H1 (cell line): ENCODE measurements at regions not wholly inside any gene's neighbourhood (a gene's known extent, or its start where the extent isn't known, plus 50 kb on each side); places are given as distances from the start of the nearest gene placed in this dataset.

Source experiments
- CEBPB ChIP-seq: IDR thresholded peaks from 2 replicates; pipeline ENCODE4 v1.6.1; 2012; ENCODE audit warnings: low read depth, low read length
- SP1 ChIP-seq: IDR thresholded peaks from 2 replicates; pipeline ENCODE4 v1.6.1; 2011; ENCODE audit warnings: low read depth, low read length
- TF ChIP-seq, protein P1 (sequence below): IDR thresholded peaks from 2 replicates; pipeline ENCODE4 v1.6.1; 2012; ENCODE audit warnings: inconsistent platforms
- TF ChIP-seq, protein P2 (sequence below), 3 experiments: IDR thresholded peaks; 1 replicate in 2 of 3; 2 replicates in 1 of 3; pipeline versions ENCODE4 v1.5.1 to v1.6.1; 2011; ENCODE audit warnings: low read length in 3 of 3, mild to moderate bottlenecking in 3 of 3, inconsistent platforms in 2 of 3, low read depth in 1 of 3, moderate library complexity in 1 of 3; ENCODE audit not compliant: insufficient read depth in 1 of 3; ENCODE audit errors: control extremely low read depth in 1 of 3

DNA sequence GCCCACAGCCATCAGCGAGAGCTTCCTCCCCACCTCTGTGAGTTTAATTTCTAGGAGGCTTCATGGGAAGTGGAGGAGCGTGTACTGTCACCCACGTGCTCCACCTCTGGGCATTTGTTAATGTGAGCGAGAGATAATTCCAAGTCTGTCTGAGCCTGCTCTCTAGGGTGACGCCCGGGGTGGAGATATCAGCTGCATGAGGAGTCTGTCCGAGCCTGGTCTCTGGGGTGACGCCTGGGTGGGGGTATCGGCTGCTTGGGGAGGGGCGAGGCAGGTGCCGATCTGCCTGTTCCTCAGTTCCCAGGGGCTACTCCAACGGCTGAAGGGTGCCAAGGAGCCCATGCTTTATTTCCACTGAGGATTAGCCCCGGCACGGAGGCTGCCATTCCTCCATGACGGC is 735.0 kb downstream of the BRD1 start (continued):
- TF ChIP-seq CEBPB (no peak), SP1 (no peak)
- TF ChIP-seq, protein P1, sequence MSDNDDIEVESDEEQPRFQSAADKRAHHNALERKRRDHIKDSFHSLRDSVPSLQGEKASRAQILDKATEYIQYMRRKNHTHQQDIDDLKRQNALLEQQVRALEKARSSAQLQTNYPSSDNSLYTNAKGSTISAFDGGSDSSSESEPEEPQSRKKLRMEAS, result no peak
- TF ChIP-seq, protein P2, sequence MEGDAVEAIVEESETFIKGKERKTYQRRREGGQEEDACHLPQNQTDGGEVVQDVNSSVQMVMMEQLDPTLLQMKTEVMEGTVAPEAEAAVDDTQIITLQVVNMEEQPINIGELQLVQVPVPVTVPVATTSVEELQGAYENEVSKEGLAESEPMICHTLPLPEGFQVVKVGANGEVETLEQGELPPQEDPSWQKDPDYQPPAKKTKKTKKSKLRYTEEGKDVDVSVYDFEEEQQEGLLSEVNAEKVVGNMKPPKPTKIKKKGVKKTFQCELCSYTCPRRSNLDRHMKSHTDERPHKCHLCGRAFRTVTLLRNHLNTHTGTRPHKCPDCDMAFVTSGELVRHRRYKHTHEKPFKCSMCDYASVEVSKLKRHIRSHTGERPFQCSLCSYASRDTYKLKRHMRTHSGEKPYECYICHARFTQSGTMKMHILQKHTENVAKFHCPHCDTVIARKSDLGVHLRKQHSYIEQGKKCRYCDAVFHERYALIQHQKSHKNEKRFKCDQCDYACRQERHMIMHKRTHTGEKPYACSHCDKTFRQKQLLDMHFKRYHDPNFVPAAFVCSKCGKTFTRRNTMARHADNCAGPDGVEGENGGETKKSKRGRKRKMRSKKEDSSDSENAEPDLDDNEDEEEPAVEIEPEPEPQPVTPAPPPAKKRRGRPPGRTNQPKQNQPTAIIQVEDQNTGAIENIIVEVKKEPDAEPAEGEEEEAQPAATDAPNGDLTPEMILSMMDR (IDR thresholded peaks at IDR 0.05; ENCODE audit: control extremely low read depth in 1 of 3, insufficient read depth in 1 of 3, low read depth in 1 of 3, low read length in 3 of 3), result no peak
